Heart left ventricle (tissue), 16 donors: ENCODE measurements at regions not wholly inside any gene's neighbourhood (a gene's known extent, or its start where the extent isn't known, plus 50 kb on each side); places are given as distances from the start of the nearest gene placed in this dataset.

Source experiments
- ATAC-seq, 4 donors: fragments of 200-7000 bp; cut with Tn5 transposase; one replicate each; pipeline ENCODE4 v1.9.1; 2020 to 2022; ENCODE audit warnings: moderate library complexity in 4 of 4, mild to moderate bottlenecking in 3 of 4, moderate number of reproducible peaks in 1 of 4
- DNase-seq, 5 donors: peaks; one replicate each; pipeline ENCODE4 v3.0.0-alpha.2; 2020
- H3K27ac ChIP-seq, 12 donors: fragments of 200-600 bp; sonication (generic) in 4 of 12; one replicate each; pipeline versions ENCODE4 v1.5.0 to v1.8.0; 2016 to 2022; ENCODE audit warnings: mild to moderate bottlenecking in 2 of 12
- H3K27me3 ChIP-seq, 9 donors: fragments of 200-600 bp; sonication (generic) in 2 of 9; one replicate each; pipeline versions ENCODE4 v1.5.1 to v1.8.0; 2016 to 2022; ENCODE audit warnings: mild to moderate bottlenecking in 3 of 9
- H3K36me3 ChIP-seq, 9 donors: fragments of 200-600 bp; sonication (generic) in 2 of 9; one replicate each; pipeline versions ENCODE4 v1.5.0 to v1.8.0; 2018 to 2022; ENCODE audit warnings: mild to moderate bottlenecking in 2 of 9
- H3K4me1 ChIP-seq, 12 donors: fragments of 200-600 bp; sonication (generic) in 4 of 12; one replicate each; pipeline versions ENCODE4 v1.5.0 to v1.8.0; 2016 to 2022; ENCODE audit warnings: mild to moderate bottlenecking in 3 of 12
- H3K4me3 ChIP-seq, 12 donors: fragments of 200-600 bp; sonication (generic) in 4 of 12; one replicate each; pipeline versions ENCODE4 v1.5.0 to v1.8.0; 2017 to 2022; ENCODE audit warnings: mild to moderate bottlenecking in 9 of 12, moderate library complexity in 4 of 12
- H3K9me3 ChIP-seq, 12 donors: fragments of 200-600 bp; sonication (generic) in 4 of 12; one replicate each; pipeline versions ENCODE4 v1.5.0 to v1.8.0; 2016 to 2022; ENCODE audit warnings: mild to moderate bottlenecking in 1 of 12
- CTCF ChIP-seq, 12 donors: fragments of 200-600 bp; sonication (generic) in 4 of 12; IDR thresholded peaks; one replicate each; pipeline versions ENCODE4 v1.5.0 to v1.8.0; 2018 to 2022; ENCODE audit warnings: antibody characterized with exemption in 12 of 12, mild to moderate bottlenecking in 5 of 12
- POLR2A ChIP-seq, 2 donors: fragments of 450-650 bp; IDR thresholded peaks; one replicate each; pipeline ENCODE4 v1.6.1; 2017; ENCODE audit warnings: antibody characterized with exemption in 2 of 2, mild to moderate bottlenecking in 2 of 2, moderate library complexity in 2 of 2
- WGBS, 4 donors: extraction: QIAGEN DNeasy Blood & Tissue Kit in 2 of 4; methylation state at CpG; one replicate each; pipeline versions ENCODE4 v1.1.5 to v1.1.7; 2013 to 2018; 5-methylcytosine and 5-hydroxymethylcytosine counted together
- intact Hi-C, 10 donors: fragments of 100-400 bp; cut with DNase I; formaldehyde crosslinking; loops; one replicate each; pipeline versions ENCODE4 v1.11.1 to v1.14.2; 2022
- donor health status: ischemic (EF 13 %, LVEDD 7.1; RV severe dilation, severe dysfunction).
- donor health status: healthy with polysubstance abuse.
- donor health status: DM: no; HTN: yes; CAD: no.
- donor health status: DM: no; HTN: no; CAD: no.
- donor health status: ischemic (EF 25% LVEDD 6.9; RV normal size, moderate dysfunction).
- donor health status: ischemic (EF 25% LVEDD 5.7; RV mildly dilated, moderate dysfunction).
- donor health status: healthy.
- donor health status: DM: yes; HTN: yes; CAD: no.
- donor health status: ischemic (EF 35%, LVEDD 5.7; RV mildly dilated, moderate dysfunction).
- donor health status: nonischemic (EF 11% LVEDD 7.7; RV severe dilation, severe dysfunction).
- donor health status: DM: yes; HTN: yes; CAD: no.
- donor health status: PGD.
- donor health status: ischemic (EF 29% LVEDD 5.4; RV normal size, mild dysfunction).
- donor health status: nonischemic (EF 23%, LVEDD 6.1; RV moderate dilation, normal function).

- intact Hi-C loops: loop anchor here in 1 of 10 donors (10.0 kb wide), 1 partner anchor 56 kb away; no protein-coding TSS in a partner anchor
- no peaks in the 10 kb centered on the region for H3K27me3 ChIP-seq
- DNase-seq (no peak), ATAC-seq (no peak)
- H3K9me3 ChIP-seq: no peaks in the 10 kb centered on the region
- no peaks in the 10 kb centered on the region for H3K36me3 ChIP-seq
- H3K4me3 ChIP-seq: no peak overlapping the region
- no peaks in the 10 kb centered on the region for H3K4me1 ChIP-seq
- TF ChIP-seq CTCF (IDR thresholded peaks at IDR 0.05) (no peak), POLR2A (IDR thresholded peaks at IDR 0.05) (no peak)
- no peak overlapping the region for H3K27ac ChIP-seq
Observed at GRCh38 chr16:25419153-25419552, 161.5 kb upstream of the ZKSCAN2 start.

GRCh38 chr16:25416002-25416401 is 158.4 kb upstream of the ZKSCAN2 start:
- DNase-seq (no peak), ATAC-seq (no peak)
- Histone ChIP-seq H3K36me3 (no peaks in the 10 kb centered on the region), H3K4me3 (no peak overlapping the region), H3K27me3 (no peaks in the 10 kb centered on the region), H3K9me3 (no peaks in the 10 kb centered on the region), H3K27ac (no peak overlapping the region), H3K4me1 (no peaks in the 10 kb centered on the region)
- TF ChIP-seq POLR2A (IDR thresholded peaks at IDR 0.05) (no peak), CTCF (IDR thresholded peaks at IDR 0.05) (no peak)
- 78 to 84% (median 79%) methylated on average over 2 of the region's 2 CpGs for WGBS, 4 donors
- intact Hi-C loops: loop anchor here in 1 of 10 donors (10.0 kb wide), 1 partner anchor 59 kb away; no protein-coding TSS in a partner anchor

- no peak overlapping the region for H3K4me3 ChIP-seq
- TF ChIP-seq POLR2A (IDR thresholded peaks at IDR 0.05) (no peak), CTCF (IDR thresholded peaks at IDR 0.05) (no peak)
- no peak overlapping the region for H3K27ac ChIP-seq
- no peak for ATAC-seq
- no peaks in the 10 kb centered on the region for H3K36me3 ChIP-seq
- H3K27me3 ChIP-seq: no peaks in the 10 kb centered on the region
- WGBS, 4 donors: 78 to 90% (median 85%) methylated on average over 1 of the region's 1 CpG
- no peaks in the 10 kb centered on the region for H3K4me1 ChIP-seq
- H3K9me3 ChIP-seq: no peaks in the 10 kb centered on the region
- DNase-seq: no peak
- intact Hi-C loops: loop anchor here in 1 of 10 donors (10.0 kb wide), 1 partner anchor 61 kb away; no protein-coding TSS in a partner anchor
Observed at GRCh38 chr16:25413975-25414374, 156.3 kb upstream of the ZKSCAN2 start.

GRCh38 chr16:25413133-25413532 is 155.5 kb upstream of the ZKSCAN2 start:
- intact Hi-C loops: loop anchor here in 1 of 10 donors (10.0 kb wide), 1 partner anchor 62 kb away; no protein-coding TSS in a partner anchor
- H3K4me1 ChIP-seq: no peaks in the 10 kb centered on the region
- no peaks in the 10 kb centered on the region for H3K9me3 ChIP-seq
- ATAC-seq (no peak), DNase-seq (no peak)
- TF ChIP-seq POLR2A (IDR thresholded peaks at IDR 0.05) (no peak), CTCF (IDR thresholded peaks at IDR 0.05) (no peak)
- H3K27ac ChIP-seq: no peak overlapping the region
- H3K36me3 ChIP-seq: no peaks in the 10 kb centered on the region
- H3K27me3 ChIP-seq: no peaks in the 10 kb centered on the region
- no peak overlapping the region for H3K4me3 ChIP-seq
